K562 (cell line): ENCODE measurements at regions not wholly inside any gene's neighbourhood (a gene's known extent, or its start where the extent isn't known, plus 50 kb on each side); places are given as distances from the start of the nearest gene placed in this dataset.

Source experiments
- HDAC2 ChIP-seq: fragments of 450-650 bp; IDR thresholded peaks from 2 replicates; pipeline ENCODE4 v1.6.1; 2016; ENCODE audit warnings: mild to moderate bottlenecking
- POLR2A ChIP-seq: fragments of 450-650 bp; conservative IDR thresholded peaks from 2 replicates; pipeline ENCODE4 v1.6.1; 2016
- SIRT6 ChIP-seq: IDR thresholded peaks from one replicate; pipeline ENCODE4 v1.6.1; 2012; ENCODE audit warnings: low read depth, mild to moderate bottlenecking, control low read depth, inconsistent platforms, low read length, moderate library complexity
- ZBED1 ChIP-seq: IDR thresholded peaks from 2 replicates; pipeline ENCODE4 v1.6.1; 2014
- ZBTB33 ChIP-seq: sonication (generic); formaldehyde crosslinking; IDR thresholded peaks from 2 replicates; pipeline ENCODE4 v1.8.1; 2023; ENCODE audit warnings: mild to moderate bottlenecking, missing genetic modification reagents
- TF ChIP-seq, protein P1 (sequence below), 3 experiments: IDR thresholded peaks in 2 of 3; conservative IDR thresholded peaks in 1 of 3; 2 replicates each; pipeline ENCODE4 v1.5.1; 2011 to 2012; ENCODE audit warnings: low read length in 3 of 3, mild to moderate bottlenecking in 3 of 3, control low read depth in 2 of 3, improper control_type of control experiment in 1 of 3, inconsistent platforms in 1 of 3, low read depth in 1 of 3, mixed read lengths in 1 of 3, moderate library complexity in 1 of 3; ENCODE audit not compliant: insufficient read depth in 2 of 3
- TF ChIP-seq, protein P2 (sequence below), 2 experiments: IDR thresholded peaks; 2 replicates each; pipeline ENCODE4 v1.6.1; 2012; ENCODE audit warnings: improper control_type of control experiment in 2 of 2, low read depth in 2 of 2, low read length in 2 of 2, borderline replicate concordance in 1 of 2

DNA sequence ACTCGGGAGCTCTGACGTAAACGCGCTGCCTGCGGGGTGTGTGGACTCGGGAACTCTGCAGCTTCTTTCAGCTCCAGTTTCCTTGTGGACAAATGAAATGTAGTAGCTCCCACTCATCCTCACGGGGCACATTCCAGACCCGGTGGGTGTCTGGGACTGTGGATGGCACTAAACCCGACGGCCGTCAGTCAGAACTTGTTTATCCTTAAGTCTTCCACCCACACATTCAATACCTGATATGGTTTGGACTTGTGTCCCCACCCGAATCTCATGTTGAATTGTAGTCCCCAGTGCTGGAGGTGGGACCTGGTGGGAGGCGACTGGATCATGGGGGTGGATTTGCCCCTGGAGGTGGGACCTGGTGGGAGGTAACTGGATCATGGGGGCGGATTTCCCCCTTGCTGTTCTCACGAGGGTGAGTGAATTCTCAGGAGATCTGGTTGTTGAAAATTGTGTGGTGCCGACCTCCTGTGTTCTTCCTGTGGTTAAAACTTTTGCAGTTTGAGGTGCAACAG, 81.2 kb upstream of the SNTG2 start:
- TF ChIP-seq POLR2A (no peak), SIRT6 (no peak), ZBTB33 (no peak), ZBED1 (no peak), HDAC2 (no peak)
- TF ChIP-seq, protein P1, sequence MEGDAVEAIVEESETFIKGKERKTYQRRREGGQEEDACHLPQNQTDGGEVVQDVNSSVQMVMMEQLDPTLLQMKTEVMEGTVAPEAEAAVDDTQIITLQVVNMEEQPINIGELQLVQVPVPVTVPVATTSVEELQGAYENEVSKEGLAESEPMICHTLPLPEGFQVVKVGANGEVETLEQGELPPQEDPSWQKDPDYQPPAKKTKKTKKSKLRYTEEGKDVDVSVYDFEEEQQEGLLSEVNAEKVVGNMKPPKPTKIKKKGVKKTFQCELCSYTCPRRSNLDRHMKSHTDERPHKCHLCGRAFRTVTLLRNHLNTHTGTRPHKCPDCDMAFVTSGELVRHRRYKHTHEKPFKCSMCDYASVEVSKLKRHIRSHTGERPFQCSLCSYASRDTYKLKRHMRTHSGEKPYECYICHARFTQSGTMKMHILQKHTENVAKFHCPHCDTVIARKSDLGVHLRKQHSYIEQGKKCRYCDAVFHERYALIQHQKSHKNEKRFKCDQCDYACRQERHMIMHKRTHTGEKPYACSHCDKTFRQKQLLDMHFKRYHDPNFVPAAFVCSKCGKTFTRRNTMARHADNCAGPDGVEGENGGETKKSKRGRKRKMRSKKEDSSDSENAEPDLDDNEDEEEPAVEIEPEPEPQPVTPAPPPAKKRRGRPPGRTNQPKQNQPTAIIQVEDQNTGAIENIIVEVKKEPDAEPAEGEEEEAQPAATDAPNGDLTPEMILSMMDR (IDR thresholded peaks at IDR 0.05 in 2 of 3, conservative IDR thresholded peaks at IDR 0.05 in 1 of 3; ENCODE audit: insufficient read depth in 2 of 3, low read depth in 1 of 3, low read length in 3 of 3): no peak
- TF ChIP-seq, protein P2, sequence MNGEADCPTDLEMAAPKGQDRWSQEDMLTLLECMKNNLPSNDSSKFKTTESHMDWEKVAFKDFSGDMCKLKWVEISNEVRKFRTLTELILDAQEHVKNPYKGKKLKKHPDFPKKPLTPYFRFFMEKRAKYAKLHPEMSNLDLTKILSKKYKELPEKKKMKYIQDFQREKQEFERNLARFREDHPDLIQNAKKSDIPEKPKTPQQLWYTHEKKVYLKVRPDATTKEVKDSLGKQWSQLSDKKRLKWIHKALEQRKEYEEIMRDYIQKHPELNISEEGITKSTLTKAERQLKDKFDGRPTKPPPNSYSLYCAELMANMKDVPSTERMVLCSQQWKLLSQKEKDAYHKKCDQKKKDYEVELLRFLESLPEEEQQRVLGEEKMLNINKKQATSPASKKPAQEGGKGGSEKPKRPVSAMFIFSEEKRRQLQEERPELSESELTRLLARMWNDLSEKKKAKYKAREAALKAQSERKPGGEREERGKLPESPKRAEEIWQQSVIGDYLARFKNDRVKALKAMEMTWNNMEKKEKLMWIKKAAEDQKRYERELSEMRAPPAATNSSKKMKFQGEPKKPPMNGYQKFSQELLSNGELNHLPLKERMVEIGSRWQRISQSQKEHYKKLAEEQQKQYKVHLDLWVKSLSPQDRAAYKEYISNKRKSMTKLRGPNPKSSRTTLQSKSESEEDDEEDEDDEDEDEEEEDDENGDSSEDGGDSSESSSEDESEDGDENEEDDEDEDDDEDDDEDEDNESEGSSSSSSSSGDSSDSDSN (IDR thresholded peaks at IDR 0.05; ENCODE audit: borderline replicate concordance in 1 of 2, low read depth in 2 of 2, low read length in 2 of 2): no peak
